ENCODE measurements at regions not wholly inside any gene's neighbourhood (a gene's known extent, or its start where the extent isn't known, plus 50 kb on each side); places are given as distances from the start of the nearest gene placed in this dataset.

DNA sequence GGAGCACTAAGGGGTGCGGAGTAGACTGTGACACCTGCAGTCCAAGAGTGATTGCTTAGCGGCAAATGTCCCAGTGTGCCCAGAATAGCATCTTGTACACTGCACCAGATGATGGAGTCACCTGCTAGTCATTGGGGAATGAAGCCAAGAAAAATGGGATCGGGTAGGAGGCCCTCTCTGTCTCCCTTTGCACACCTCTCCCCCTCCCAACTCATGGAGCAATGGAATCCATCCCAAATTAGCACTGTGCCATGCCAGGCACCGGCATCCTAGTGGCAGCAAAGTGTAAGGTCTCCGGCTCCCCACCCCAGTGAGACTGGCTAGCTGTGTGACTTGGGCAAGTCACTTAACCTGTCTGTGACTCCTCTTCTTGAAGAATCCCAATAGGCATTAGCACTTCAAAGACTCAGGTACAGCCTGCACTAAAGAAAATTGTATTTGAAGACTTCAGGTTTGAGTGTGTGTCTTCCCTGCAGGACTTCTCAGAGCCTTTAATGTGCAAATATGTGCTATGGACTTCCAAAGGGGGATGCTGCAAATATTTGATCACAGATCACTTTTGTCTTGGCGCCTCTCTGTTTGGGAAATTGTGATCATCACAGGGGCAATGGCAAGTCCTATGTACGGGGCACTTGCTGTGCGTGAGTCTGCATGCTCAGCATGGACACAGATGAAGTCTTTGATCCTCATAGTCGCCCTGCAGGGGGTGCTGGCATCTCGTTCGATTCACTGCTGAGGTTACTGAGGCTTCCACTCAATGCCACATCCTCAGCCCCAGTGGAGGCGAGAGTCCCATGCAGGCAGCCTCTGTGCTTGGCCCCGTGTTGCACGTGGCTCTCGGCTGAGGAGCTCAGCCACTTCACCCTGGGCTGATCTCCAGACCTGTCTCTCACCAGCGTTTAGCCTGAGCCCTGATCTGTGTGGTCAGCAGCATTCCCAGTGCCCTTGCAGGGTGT lies 272.9 kb upstream of the C1orf174 start:
- TF ChIP-seq, protein P1, sequence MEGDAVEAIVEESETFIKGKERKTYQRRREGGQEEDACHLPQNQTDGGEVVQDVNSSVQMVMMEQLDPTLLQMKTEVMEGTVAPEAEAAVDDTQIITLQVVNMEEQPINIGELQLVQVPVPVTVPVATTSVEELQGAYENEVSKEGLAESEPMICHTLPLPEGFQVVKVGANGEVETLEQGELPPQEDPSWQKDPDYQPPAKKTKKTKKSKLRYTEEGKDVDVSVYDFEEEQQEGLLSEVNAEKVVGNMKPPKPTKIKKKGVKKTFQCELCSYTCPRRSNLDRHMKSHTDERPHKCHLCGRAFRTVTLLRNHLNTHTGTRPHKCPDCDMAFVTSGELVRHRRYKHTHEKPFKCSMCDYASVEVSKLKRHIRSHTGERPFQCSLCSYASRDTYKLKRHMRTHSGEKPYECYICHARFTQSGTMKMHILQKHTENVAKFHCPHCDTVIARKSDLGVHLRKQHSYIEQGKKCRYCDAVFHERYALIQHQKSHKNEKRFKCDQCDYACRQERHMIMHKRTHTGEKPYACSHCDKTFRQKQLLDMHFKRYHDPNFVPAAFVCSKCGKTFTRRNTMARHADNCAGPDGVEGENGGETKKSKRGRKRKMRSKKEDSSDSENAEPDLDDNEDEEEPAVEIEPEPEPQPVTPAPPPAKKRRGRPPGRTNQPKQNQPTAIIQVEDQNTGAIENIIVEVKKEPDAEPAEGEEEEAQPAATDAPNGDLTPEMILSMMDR (IDR thresholded peaks at IDR 0.05) = no peak
- TF ChIP-seq POLR2A (IDR thresholded peaks at IDR 0.05) (no peak), EP300 (IDR thresholded peaks at IDR 0.05) (no peak)

Data from tibial nerve (tissue), 4 donors.